Activated CD8-positive, alpha-beta T cell treated with anti-CD3 and anti-CD28 coated beads for 36 hours (primary cell): ENCODE measurements at regions not wholly inside any gene's neighbourhood (a gene's known extent, or its start where the extent isn't known, plus 50 kb on each side); places are given as distances from the start of the nearest gene placed in this dataset.
"Not testable (repeated sequence)": the region's sequence is repeated elsewhere in the genome, so short reads cannot be mapped to it uniquely, and the experiment has no call there.

Source experiments
- ATAC-seq: fragments of 200-7000 bp; cut with Tn5 transposase; one replicate; pipeline ENCODE4 v1.10.0; 2021; ENCODE audit warnings: mild to moderate bottlenecking, moderate library complexity
- CTCF ChIA-PET: fragments of 350-600 bp; sonication (Branson Sonifier 250); formaldehyde crosslinking; loops from one replicate; lab custom pipeline; 2021; ENCODE audit warnings: antibody characterized with exemption; lab: Charles Lee
- POLR2A ChIA-PET: fragments of 350-600 bp; sonication (Branson Sonifier 250); formaldehyde crosslinking; loops from one replicate; lab custom pipeline; 2021; ENCODE audit warnings: antibody characterized with exemption; lab: Charles Lee
- DNase-seq: peaks from one replicate; pipeline ENCODE4 v3.0.0-alpha.2; 2020
- H3K27ac Mint-ChIP-seq: one replicate; pipeline ENCODE4 v1.8.0; 2021; ENCODE audit warnings: mild to moderate bottlenecking, mixed read lengths
- H3K27me3 Mint-ChIP-seq: one replicate; pipeline ENCODE4 v1.8.0; 2021; ENCODE audit warnings: mixed read lengths
- H3K36me3 Mint-ChIP-seq: one replicate; pipeline ENCODE4 v1.8.0; 2021; ENCODE audit warnings: low read depth, mixed read lengths
- H3K4me1 Mint-ChIP-seq: one replicate; pipeline ENCODE4 v1.8.0; 2021; ENCODE audit warnings: low read depth, mixed read lengths
- H3K4me3 Mint-ChIP-seq: one replicate; pipeline ENCODE4 v1.8.0; 2021; ENCODE audit warnings: mild to moderate bottlenecking, moderate library complexity, mixed read lengths
- H3K9me3 Mint-ChIP-seq: one replicate; pipeline ENCODE4 v1.8.0; 2021; ENCODE audit warnings: mixed read lengths
- CTCF ChIP-seq: fragments of 200-600 bp; IDR thresholded peaks from one replicate; pipeline ENCODE4 v1.8.0; 2022; ENCODE audit warnings: antibody characterized with exemption, mild to moderate bottlenecking
- intact Hi-C: fragments of 100-400 bp; cut with micrococcal nuclease; formaldehyde crosslinking; loops from one replicate; pipeline ENCODE4 v1.10.0; 2022

DNA sequence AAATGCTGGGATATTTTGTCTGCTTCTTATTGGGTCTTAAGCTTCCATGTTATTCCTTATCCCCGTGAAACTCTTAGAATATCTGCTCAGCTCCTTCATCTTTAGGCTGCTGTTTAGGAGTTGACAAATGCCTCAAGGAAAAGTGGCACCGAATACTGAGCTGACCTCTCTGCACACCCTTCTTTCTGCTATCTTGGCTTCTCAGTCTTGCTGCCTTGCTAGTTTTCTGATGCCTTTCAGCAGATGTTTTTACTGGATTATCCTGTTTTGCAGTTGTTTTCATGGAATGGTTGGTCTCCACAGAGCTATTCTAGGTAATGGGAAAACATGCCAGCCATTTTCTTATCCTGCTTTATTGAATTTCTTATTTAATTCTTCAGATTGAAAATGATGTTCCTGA, 86.3 kb downstream of the GYPE start:
- no peaks in the 10 kb centered on the region for H3K9me3 Mint-ChIP-seq
- H3K36me3 Mint-ChIP-seq = no peaks in the 10 kb centered on the region
- ATAC-seq = no peak
- no peak overlapping the region for H3K4me3 Mint-ChIP-seq
- TF ChIP-seq CTCF = no peak
- ChIA-PET POLR2A (no interaction called here), CTCF (no interaction called here)
- intact Hi-C loops = no loop called here
- no peaks in the 10 kb centered on the region for H3K4me1 Mint-ChIP-seq
- no peak overlapping the region for H3K27ac Mint-ChIP-seq
- no peak for DNase-seq
- no peaks in the 10 kb centered on the region for H3K27me3 Mint-ChIP-seq

- H3K4me1 Mint-ChIP-seq, H3K4me3 Mint-ChIP-seq, H3K36me3 Mint-ChIP-seq, POLR2A ChIA-PET, intact Hi-C loops, H3K9me3 Mint-ChIP-seq, H3K27ac Mint-ChIP-seq, CTCF ChIA-PET, H3K27me3 Mint-ChIP-seq, DNase-seq, ATAC-seq: not testable (repeated sequence)
These were observed 87.5 kb downstream of the GYPE start for GRCh38 chr4:143817866-143818265.

DNA sequence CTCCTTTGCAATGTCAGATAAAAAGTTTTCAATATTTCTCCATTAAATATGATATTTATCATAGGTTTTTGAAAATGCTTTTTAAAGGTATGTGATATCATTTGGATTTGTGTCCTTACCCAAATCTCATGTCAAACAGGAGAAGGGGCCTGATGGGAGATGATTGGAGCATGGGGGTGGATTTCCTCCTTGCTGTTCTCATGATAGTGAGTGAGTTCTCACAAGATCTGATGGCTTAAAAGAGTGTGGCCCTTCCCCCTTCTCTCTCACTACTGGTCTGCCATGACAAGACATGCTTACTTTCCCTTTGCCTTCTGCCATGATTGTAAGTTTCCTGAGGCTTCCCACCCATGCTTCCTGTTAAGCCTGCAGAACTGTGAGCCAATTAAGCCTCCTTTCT, 90.0 kb downstream of the GYPE start:
- H3K4me3 Mint-ChIP-seq, H3K27me3 Mint-ChIP-seq, POLR2A ChIA-PET, H3K9me3 Mint-ChIP-seq, CTCF ChIA-PET, H3K27ac Mint-ChIP-seq, ATAC-seq, DNase-seq, H3K36me3 Mint-ChIP-seq, H3K4me1 Mint-ChIP-seq, intact Hi-C loops: not testable (repeated sequence)

DNA sequence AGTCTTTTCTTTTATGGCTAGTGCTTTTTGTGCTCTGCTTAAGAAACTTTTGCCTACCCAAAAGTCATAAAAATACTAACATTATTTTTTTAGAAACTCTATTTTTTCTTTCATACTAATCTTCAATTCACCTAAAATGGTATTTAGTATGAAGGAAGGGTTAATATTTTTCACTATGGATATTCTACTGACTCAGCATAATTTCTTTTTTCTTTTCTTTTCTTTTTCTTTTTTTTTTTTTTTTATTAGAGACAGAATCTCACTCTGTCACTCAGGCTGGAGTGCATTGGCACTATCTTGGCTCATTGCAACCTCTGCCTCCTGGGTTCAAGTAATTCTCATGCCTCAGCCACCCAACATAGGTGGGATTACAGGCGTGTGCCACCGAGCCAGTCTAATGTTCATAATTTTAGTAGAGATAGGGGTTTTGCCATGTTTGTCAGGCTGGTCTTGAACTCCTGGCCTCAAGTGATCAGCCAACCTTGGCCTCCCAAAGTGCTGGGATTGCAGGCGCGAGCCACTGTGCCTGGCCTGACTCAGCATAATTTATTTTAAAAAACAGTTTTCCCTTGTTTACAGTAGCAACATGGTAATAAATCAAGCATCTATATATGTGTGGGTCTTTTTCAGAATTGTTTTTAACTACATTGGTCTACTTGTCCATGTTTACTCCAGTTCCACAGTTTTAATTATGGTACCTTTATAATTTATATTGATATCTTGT, 91.8 kb downstream of the GYPE start:
- intact Hi-C loops, ATAC-seq: not testable (repeated sequence)

GRCh38 chr4:143791693-143792092, 91.2 kb upstream of the FREM3 start:
- H3K4me1 Mint-ChIP-seq, intact Hi-C loops, H3K9me3 Mint-ChIP-seq, H3K36me3 Mint-ChIP-seq, DNase-seq, ATAC-seq, CTCF ChIA-PET, H3K27ac Mint-ChIP-seq, POLR2A ChIA-PET, H3K27me3 Mint-ChIP-seq, H3K4me3 Mint-ChIP-seq: not testable (repeated sequence)

More for the DNA sequence above, 91.8 kb downstream of the GYPE start:
- H3K4me1 Mint-ChIP-seq, POLR2A ChIA-PET, CTCF ChIA-PET, H3K4me3 Mint-ChIP-seq, H3K27ac Mint-ChIP-seq, H3K36me3 Mint-ChIP-seq, H3K27me3 Mint-ChIP-seq, DNase-seq, H3K9me3 Mint-ChIP-seq: not testable (repeated sequence)

- H3K27ac Mint-ChIP-seq, H3K27me3 Mint-ChIP-seq, DNase-seq, CTCF ChIA-PET, H3K4me3 Mint-ChIP-seq, H3K9me3 Mint-ChIP-seq, ATAC-seq, POLR2A ChIA-PET, H3K36me3 Mint-ChIP-seq, intact Hi-C loops, H3K4me1 Mint-ChIP-seq: not testable (repeated sequence)
These were observed 90.0 kb upstream of the FREM3 start for GRCh38 chr4:143790425-143790824.

- POLR2A ChIA-PET, H3K4me3 Mint-ChIP-seq, CTCF ChIA-PET, ATAC-seq, H3K9me3 Mint-ChIP-seq, H3K36me3 Mint-ChIP-seq, DNase-seq, intact Hi-C loops, H3K27ac Mint-ChIP-seq, H3K27me3 Mint-ChIP-seq, H3K4me1 Mint-ChIP-seq: not testable (repeated sequence)
These were observed 89.1 kb upstream of the FREM3 start for GRCh38 chr4:143789618-143790017.

GRCh38 chr4:143784567-143784966, 84.1 kb upstream of the FREM3 start:
- no peak for DNase-seq
- Mint-ChIP-seq H3K27me3 (peaks cover 2% of the 10 kb centered on the region), H3K36me3 (no peaks in the 10 kb centered on the region), H3K4me1 (no peaks in the 10 kb centered on the region), H3K27ac (no peak overlapping the region), H3K4me3 (no peak overlapping the region), H3K9me3 (peaks cover 6% of the 10 kb centered on the region)
- intact Hi-C loops = no loop called here
- no peak for ATAC-seq
- CTCF ChIA-PET = no interaction called here
- POLR2A ChIA-PET = no interaction called here
- no peak for TF ChIP-seq CTCF
